ENCODE measurements at regions not wholly inside any gene's neighbourhood (a gene's known extent, or its start where the extent isn't known, plus 50 kb on each side); places are given as distances from the start of the nearest gene placed in this dataset.

DNA sequence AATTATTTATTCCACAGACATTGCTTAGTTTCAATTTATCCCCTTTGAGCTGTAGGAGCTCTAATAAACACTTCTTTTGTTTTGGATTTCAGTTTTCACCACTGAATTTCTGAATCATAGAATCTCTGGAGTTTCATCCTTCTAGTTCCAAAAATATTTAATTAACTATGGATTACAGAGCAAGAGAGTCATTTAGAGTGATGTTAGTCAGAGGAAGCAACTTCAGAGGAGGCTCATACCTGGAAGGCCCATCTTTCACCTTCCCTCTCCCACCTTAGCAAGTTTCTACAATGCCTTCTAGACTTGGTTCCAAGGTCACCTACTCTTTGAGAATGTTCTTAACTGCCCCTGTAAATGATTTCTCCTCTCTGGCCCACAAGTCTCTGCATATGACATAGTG, 353.2 kb downstream of the SPRY2 start:
- H3K9me2 ChIP-seq (ENCODE audit: insufficient read depth), result no peaks in the 10 kb centered on the region
- H4K20me1 ChIP-seq (ENCODE audit: insufficient read depth), result no peaks in the 10 kb centered on the region
- no peak overlapping the region for H3K9ac ChIP-seq (ENCODE audit: low read length)
- ChIA-PET POLR2A (no interaction called here), RAD21 (ENCODE audit: low non-redundant PET in 1 of 2, low total read pairs in 2 of 2, uncharacterized antibody in 2 of 2, unreplicated experiment in 2 of 2) (no interaction called here), CTCF (no interaction called here)
- TF ChIP-seq SP1 (IDR thresholded peaks at IDR 0.05; ENCODE audit: low read depth), result no peak
- TF ChIP-seq EZH2phosphoT487 (IDR thresholded peaks at IDR 0.05; ENCODE audit: borderline replicate concordance), result no peak
- no peak for TF ChIP-seq POLR2A (IDR thresholded peaks at IDR 0.05; ENCODE audit: borderline replicate concordance, extremely low read depth, insufficient read depth, insufficient read length)
- no peak for TF ChIP-seq SRF (IDR thresholded peaks at IDR 0.05; ENCODE audit: low read depth)
- no peak overlapping the region for H3K27ac ChIP-seq (ENCODE audit: low read depth, low read length)
- no TSS peak for BruUV-seq (replicated peaks)
- ATAC-seq (no peak), DNase-seq (ENCODE audit: low read depth, low spot score) (no peak)
- no peak overlapping the region for H2AFZ ChIP-seq (ENCODE audit: low read depth, low read length, poor library complexity, severe bottlenecking)
- H3K79me2 ChIP-seq (ENCODE audit: insufficient read depth, low read length), result no peaks in the 10 kb centered on the region
- H3K36me3 ChIP-seq (ENCODE audit: control insufficient read depth in 1 of 2, insufficient read depth in 2 of 2, low read length in 2 of 2), result no peaks in the 10 kb centered on the region
- peaks cover 0 to 13% of the 10 kb centered on the region in 2 experiments; a peak in 1 of 4 replicates for H3K4me1 ChIP-seq (ENCODE audit: control insufficient read depth in 1 of 2, insufficient read depth in 2 of 2, low read length in 2 of 2)
- intact Hi-C loops (cut with micrococcal nuclease), result no loop called here
- no peak overlapping the region for H3K4me3 ChIP-seq (replicated peaks in 1 of 2; ENCODE audit: low read depth in 1 of 2, low read length in 2 of 2)
- no peak overlapping the region for H3K4me2 ChIP-seq (ENCODE audit: low read length)
- H3K9me3 ChIP-seq (ENCODE audit: control insufficient read depth in 1 of 2, insufficient read depth in 1 of 2, low read depth in 1 of 2, low read length in 2 of 2), result no peaks in the 10 kb centered on the region
- no peaks in the 10 kb centered on the region for H3K27me3 ChIP-seq (ENCODE audit: insufficient read depth, low read length)

DNA sequence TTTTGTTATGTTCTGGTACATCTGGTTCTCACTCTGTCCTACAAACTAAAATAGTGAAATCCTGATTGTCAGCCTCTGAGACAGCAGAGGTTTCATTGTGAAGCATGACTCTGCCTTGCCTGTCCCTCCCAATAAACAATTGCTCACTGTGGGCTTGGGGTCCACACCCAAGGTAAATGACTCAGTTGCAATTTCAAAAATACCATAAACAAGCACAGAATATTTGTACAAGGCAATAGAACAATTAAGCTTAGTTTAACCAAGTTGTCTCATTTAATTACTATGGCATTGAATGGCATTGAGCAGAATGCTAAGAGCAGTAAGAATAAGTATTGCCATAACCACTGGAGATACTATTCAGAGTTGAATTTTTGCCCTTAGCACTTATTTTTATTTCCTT, 353.6 kb downstream of the SPRY2 start:
- no peak overlapping the region for H3K9ac ChIP-seq (ENCODE audit: low read length)
- no peak overlapping the region for H2AFZ ChIP-seq (ENCODE audit: low read depth, low read length, poor library complexity, severe bottlenecking)
- no peak overlapping the region for H3K4me3 ChIP-seq (replicated peaks in 1 of 2; ENCODE audit: low read depth in 1 of 2, low read length in 2 of 2)
- TF ChIP-seq TCF7L2 (IDR thresholded peaks at IDR 0.05; ENCODE audit: borderline replicate concordance, extremely low read depth, insufficient read depth, insufficient read length) (no peak), ELF1 (IDR thresholded peaks at IDR 0.05; ENCODE audit: borderline replicate concordance, low read depth) (no peak), CTCF (IDR thresholded peaks at IDR 0.05 in 2 of 3, conservative IDR thresholded peaks at IDR 0.05 in 1 of 3; ENCODE audit: borderline replicate concordance in 1 of 3, insufficient read depth in 1 of 3, low read depth in 2 of 3, low read length in 2 of 3) (no peak), SRF (IDR thresholded peaks at IDR 0.05; ENCODE audit: low read depth) (no peak), POLR2AphosphoS5 (IDR thresholded peaks at IDR 0.05; ENCODE audit: low read depth, low read length) (no peak), POLR2A (IDR thresholded peaks at IDR 0.05; ENCODE audit: borderline replicate concordance, extremely low read depth, insufficient read depth, insufficient read length) (no peak), EZH2phosphoT487 (IDR thresholded peaks at IDR 0.05; ENCODE audit: borderline replicate concordance) (no peak), ZFX (IDR thresholded peaks at IDR 0.05) (no peak), ZNF274 (IDR thresholded peaks at IDR 0.05; ENCODE audit: low read depth, low read length) (no peak), SP1 (IDR thresholded peaks at IDR 0.05; ENCODE audit: low read depth) (no peak), CBX3 (IDR thresholded peaks at IDR 0.05; ENCODE audit: low read depth) (no peak), CEBPB (IDR thresholded peaks at IDR 0.05; ENCODE audit: low read depth) (no peak), FOSL1 (IDR thresholded peaks at IDR 0.05; ENCODE audit: low read depth) (no peak)
- TF ChIP-seq, protein P1, sequence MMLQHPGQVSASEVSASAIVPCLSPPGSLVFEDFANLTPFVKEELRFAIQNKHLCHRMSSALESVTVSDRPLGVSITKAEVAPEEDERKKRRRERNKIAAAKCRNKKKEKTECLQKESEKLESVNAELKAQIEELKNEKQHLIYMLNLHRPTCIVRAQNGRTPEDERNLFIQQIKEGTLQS (IDR thresholded peaks at IDR 0.05), result no peak
- TF ChIP-seq, protein P2, sequence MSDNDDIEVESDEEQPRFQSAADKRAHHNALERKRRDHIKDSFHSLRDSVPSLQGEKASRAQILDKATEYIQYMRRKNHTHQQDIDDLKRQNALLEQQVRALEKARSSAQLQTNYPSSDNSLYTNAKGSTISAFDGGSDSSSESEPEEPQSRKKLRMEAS (IDR thresholded peaks at IDR 0.05), result no peak
- ATAC-seq, result no peak
- no peak overlapping the region for H3K27ac ChIP-seq (ENCODE audit: low read depth, low read length)
- BruUV-seq (replicated peaks), result no TSS peak
- H3K36me3 ChIP-seq (ENCODE audit: control insufficient read depth in 1 of 2, insufficient read depth in 2 of 2, low read length in 2 of 2), result no peaks in the 10 kb centered on the region
- no peak for DNase-seq (ENCODE audit: low read depth, low spot score)
- POLR2A ChIA-PET, result no interaction called here
- RAD21 ChIA-PET (ENCODE audit: low non-redundant PET in 1 of 2, low total read pairs in 2 of 2, uncharacterized antibody in 2 of 2, unreplicated experiment in 2 of 2), result no interaction called here
- H3K27me3 ChIP-seq (ENCODE audit: insufficient read depth, low read length), result no peaks in the 10 kb centered on the region
- H3K9me2 ChIP-seq (ENCODE audit: insufficient read depth), result no peaks in the 10 kb centered on the region
- CTCF ChIA-PET, result no interaction called here
- intact Hi-C loops (cut with micrococcal nuclease), result no loop called here
- H3K79me2 ChIP-seq (ENCODE audit: insufficient read depth, low read length), result no peaks in the 10 kb centered on the region
- no peaks in the 10 kb centered on the region for H4K20me1 ChIP-seq (ENCODE audit: insufficient read depth)
- H3K4me1 ChIP-seq (ENCODE audit: control insufficient read depth in 1 of 2, insufficient read depth in 2 of 2, low read length in 2 of 2), result peaks cover 0 to 13% of the 10 kb centered on the region in 2 experiments; a peak in 1 of 4 replicates
- no peaks in the 10 kb centered on the region for H3K9me3 ChIP-seq (ENCODE audit: control insufficient read depth in 1 of 2, insufficient read depth in 1 of 2, low read depth in 1 of 2, low read length in 2 of 2)
- no peak overlapping the region for H3K4me2 ChIP-seq (ENCODE audit: low read length)
